ENCODE measurements at regions not wholly inside any gene's neighbourhood (a gene's known extent, or its start where the extent isn't known, plus 50 kb on each side); places are given as distances from the start of the nearest gene placed in this dataset.
"Not testable (repeated sequence)": the region's sequence is repeated elsewhere in the genome, so short reads cannot be mapped to it uniquely, and the experiment has no call there.

- Mint-ChIP-seq H3K4me3 (no peak overlapping the region), H3K27ac (ENCODE audit: unreplicated experiment) (no peak overlapping the region), H3K36me3 (ENCODE audit: low read depth) (no peaks in the 10 kb centered on the region), H3K27me3 (ENCODE audit: low read depth) (no peaks in the 10 kb centered on the region), H3K9me3 (peaks cover 2% of the 10 kb centered on the region), H3K4me1 (no peaks in the 10 kb centered on the region)
- TF ChIP-seq, protein P1, sequence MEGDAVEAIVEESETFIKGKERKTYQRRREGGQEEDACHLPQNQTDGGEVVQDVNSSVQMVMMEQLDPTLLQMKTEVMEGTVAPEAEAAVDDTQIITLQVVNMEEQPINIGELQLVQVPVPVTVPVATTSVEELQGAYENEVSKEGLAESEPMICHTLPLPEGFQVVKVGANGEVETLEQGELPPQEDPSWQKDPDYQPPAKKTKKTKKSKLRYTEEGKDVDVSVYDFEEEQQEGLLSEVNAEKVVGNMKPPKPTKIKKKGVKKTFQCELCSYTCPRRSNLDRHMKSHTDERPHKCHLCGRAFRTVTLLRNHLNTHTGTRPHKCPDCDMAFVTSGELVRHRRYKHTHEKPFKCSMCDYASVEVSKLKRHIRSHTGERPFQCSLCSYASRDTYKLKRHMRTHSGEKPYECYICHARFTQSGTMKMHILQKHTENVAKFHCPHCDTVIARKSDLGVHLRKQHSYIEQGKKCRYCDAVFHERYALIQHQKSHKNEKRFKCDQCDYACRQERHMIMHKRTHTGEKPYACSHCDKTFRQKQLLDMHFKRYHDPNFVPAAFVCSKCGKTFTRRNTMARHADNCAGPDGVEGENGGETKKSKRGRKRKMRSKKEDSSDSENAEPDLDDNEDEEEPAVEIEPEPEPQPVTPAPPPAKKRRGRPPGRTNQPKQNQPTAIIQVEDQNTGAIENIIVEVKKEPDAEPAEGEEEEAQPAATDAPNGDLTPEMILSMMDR (conservative IDR thresholded peaks at IDR 0.05): no peak
- no peak for DNase-seq (ENCODE audit: low read depth, low spot score)
Observed at GRCh38 chr3:88283242-88283592, 133.5 kb downstream of the C3orf38 start.

DNA sequence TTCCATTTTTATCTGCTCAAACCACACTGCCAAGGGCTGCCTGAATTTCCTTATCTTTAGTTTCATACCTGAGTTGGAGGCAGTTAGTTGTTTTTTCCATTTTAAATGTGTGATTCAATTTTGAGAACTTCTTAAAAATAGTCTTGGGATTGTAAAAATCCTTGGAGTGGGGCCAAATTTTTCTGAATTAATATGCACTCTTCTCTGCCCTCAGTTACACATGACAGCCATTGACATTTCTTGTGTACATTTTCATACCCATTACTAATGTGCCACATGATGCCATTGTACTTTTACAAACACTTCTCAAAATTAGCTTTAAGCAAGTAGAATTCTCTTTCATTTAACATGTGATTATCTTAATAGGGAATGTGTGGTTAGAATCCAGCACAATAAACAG, 141.7 kb downstream of the C3orf38 start:
- TF ChIP-seq, protein P1 (conservative IDR thresholded peaks at IDR 0.05): no peak
- no peak overlapping the region for H3K4me3 Mint-ChIP-seq
- peaks cover 2% of the 10 kb centered on the region for H3K36me3 Mint-ChIP-seq (ENCODE audit: low read depth)
- no peak for DNase-seq (ENCODE audit: low read depth, low spot score)
- no peaks in the 10 kb centered on the region for H3K27me3 Mint-ChIP-seq (ENCODE audit: low read depth)
- H3K9me3 Mint-ChIP-seq: peaks cover 4% of the 10 kb centered on the region
- H3K27ac Mint-ChIP-seq (ENCODE audit: unreplicated experiment): no peak overlapping the region
- H3K4me1 Mint-ChIP-seq: no peaks in the 10 kb centered on the region

GRCh38 chr3:88298189-88298588, 148.4 kb downstream of the C3orf38 start:
- Mint-ChIP-seq H3K4me3 (no peak overlapping the region), H3K27me3 (ENCODE audit: low read depth) (no peaks in the 10 kb centered on the region), H3K4me1 (no peaks in the 10 kb centered on the region), H3K27ac (ENCODE audit: unreplicated experiment) (no peak overlapping the region), H3K36me3 (ENCODE audit: low read depth) (peaks cover 2% of the 10 kb centered on the region), H3K9me3 (peaks cover 6% of the 10 kb centered on the region)
- TF ChIP-seq, protein P1 (conservative IDR thresholded peaks at IDR 0.05): no peak
- DNase-seq (ENCODE audit: low read depth, low spot score): no peak

- no peak for DNase-seq (ENCODE audit: low read depth, low spot score)
- Mint-ChIP-seq H3K27me3 (ENCODE audit: low read depth) (no peaks in the 10 kb centered on the region), H3K4me1 (no peaks in the 10 kb centered on the region), H3K4me3 (no peak overlapping the region), H3K9me3 (peaks cover 2% of the 10 kb centered on the region), H3K27ac (ENCODE audit: unreplicated experiment) (no peak overlapping the region), H3K36me3 (ENCODE audit: low read depth) (no peaks in the 10 kb centered on the region)
- TF ChIP-seq, protein P1 (conservative IDR thresholded peaks at IDR 0.05): no peak
Observed at GRCh38 chr3:88301273-88301995, 151.7 kb downstream of the C3orf38 start.

DNA sequence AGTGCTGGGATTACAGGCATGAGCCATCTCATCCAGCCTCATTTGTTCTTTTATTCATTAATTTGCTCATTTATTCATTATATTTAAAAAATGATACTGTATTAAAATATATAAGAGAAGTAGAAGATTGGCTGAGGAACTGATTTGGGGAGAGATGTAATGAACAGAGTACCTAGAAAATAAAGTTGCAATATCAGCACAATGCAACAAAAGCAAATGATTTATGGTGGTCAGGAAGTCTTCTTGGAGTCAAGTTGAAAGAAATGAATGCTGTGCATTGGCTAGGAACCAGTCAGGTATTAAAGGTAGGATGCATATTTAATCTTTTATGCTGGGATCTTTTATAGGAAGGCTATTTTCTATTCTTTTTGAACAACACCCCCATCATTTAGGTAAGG, 152.2 kb downstream of the C3orf38 start:
- Mint-ChIP-seq H3K4me1 (no peaks in the 10 kb centered on the region), H3K36me3 (ENCODE audit: low read depth) (no peaks in the 10 kb centered on the region), H3K27ac (ENCODE audit: unreplicated experiment) (no peak overlapping the region), H3K9me3 (peaks cover 2% of the 10 kb centered on the region), H3K4me3 (no peak overlapping the region), H3K27me3 (ENCODE audit: low read depth) (no peaks in the 10 kb centered on the region)
- no peak for DNase-seq (ENCODE audit: low read depth, low spot score)
- TF ChIP-seq, protein P1 (conservative IDR thresholded peaks at IDR 0.05): no peak

DNA sequence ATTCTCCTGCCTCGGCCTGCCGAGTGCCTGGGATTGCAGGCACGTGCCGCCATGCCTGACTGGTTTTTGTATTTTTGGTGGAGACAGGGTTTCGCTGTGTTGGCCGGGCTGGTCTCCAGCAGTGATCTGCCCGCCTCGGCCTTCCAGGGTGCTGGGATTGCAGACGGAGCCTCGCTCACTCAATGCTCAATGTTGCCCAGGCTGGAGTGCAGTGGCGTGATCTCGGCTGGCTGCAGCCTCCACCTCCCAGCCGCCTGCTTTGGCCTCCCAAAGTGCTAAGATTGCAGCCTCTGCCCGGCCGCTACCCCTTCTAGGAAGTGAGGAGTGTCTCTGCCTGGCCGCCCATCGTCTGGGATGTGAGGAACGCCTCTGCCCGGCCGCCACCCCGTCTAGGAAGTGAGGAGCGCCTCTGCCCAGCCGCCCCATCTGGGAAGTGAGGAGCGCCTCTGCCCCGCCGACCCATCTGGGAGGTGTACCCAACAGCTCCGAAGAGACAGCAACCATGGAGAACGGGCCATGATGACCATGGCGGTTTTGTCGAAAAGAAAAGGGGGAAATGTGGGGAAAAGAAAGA, 153.7 kb downstream of the C3orf38 start:
- H3K9me3 Mint-ChIP-seq; DNase-seq (ENCODE audit: low read depth, low spot score); H3K36me3 Mint-ChIP-seq (ENCODE audit: low read depth); H3K4me3 Mint-ChIP-seq; H3K27me3 Mint-ChIP-seq (ENCODE audit: low read depth); H3K4me1 Mint-ChIP-seq; H3K27ac Mint-ChIP-seq (ENCODE audit: unreplicated experiment): not testable (repeated sequence)

Measured in neural crest cell (in vitro differentiated cells).